B cell (primary cell): ENCODE measurements at regions not wholly inside any gene's neighbourhood (a gene's known extent, or its start where the extent isn't known, plus 50 kb on each side); places are given as distances from the start of the nearest gene placed in this dataset.

Experiments
- ATAC-seq: fragments of 200-7000 bp; cut with Tn5 transposase; one replicate; pipeline ENCODE4 v1.10.0; 2021; ENCODE audit warnings: low read depth, mild to moderate bottlenecking, moderate number of reproducible peaks, moderate library complexity
- CTCF ChIA-PET: fragments of 350-600 bp; sonication (Branson Sonifier 250); formaldehyde crosslinking; loops from one replicate; lab custom pipeline; 2021; ENCODE audit warnings: antibody characterized with exemption, inconsistent platforms; lab: Charles Lee
- POLR2A ChIA-PET: fragments of 350-600 bp; sonication (Branson Sonifier 250); formaldehyde crosslinking; loops from one replicate; lab custom pipeline; 2021; ENCODE audit warnings: antibody characterized with exemption; lab: Charles Lee
- DNase-seq: peaks from one replicate; pipeline ENCODE4 v3.0.0; 2013
- H2AFZ ChIP-seq: 2 replicates; pipeline ENCODE4 v1.6.1; 2012; ENCODE audit warnings: mild to moderate bottlenecking, low read depth, low read length; ENCODE audit not compliant: insufficient read depth, poor library complexity, severe bottlenecking
- H3K27ac ChIP-seq, 2 donors: 1 replicate in 1 of 2; 2 replicates in 1 of 2; pipeline ENCODE4 v1.5.1; 2012 to 2013; ENCODE audit warnings: low read length in 2 of 2, mild to moderate bottlenecking in 2 of 2, moderate library complexity in 1 of 2
- H3K27me3 ChIP-seq, 4 experiments: fragments of 200-600 bp in 1 of 4; sonication (generic) in 1 of 4; replicated peaks in 1 of 4; 1 replicate in 2 of 4; 2 replicates in 2 of 4; pipeline versions ENCODE4 v1.6.1 to v1.7.0; 2013 to 2016; ENCODE audit warnings: low read length in 3 of 4, mild to moderate bottlenecking in 2 of 4, mixed read lengths in 1 of 4, moderate library complexity in 1 of 4; ENCODE audit not compliant: insufficient read depth in 4 of 4, control insufficient read depth in 3 of 4; ENCODE audit errors: control extremely low read depth in 1 of 4
- H3K36me3 ChIP-seq, 2 experiments: replicated peaks in 1 of 2; 1 replicate in 1 of 2; 2 replicates in 1 of 2; pipeline versions ENCODE4 v1.6.1 to v1.7.1; 2013; ENCODE audit warnings: low read length in 1 of 2; ENCODE audit not compliant: insufficient read depth in 2 of 2, control insufficient read depth in 1 of 2; ENCODE audit errors: control extremely low read depth in 1 of 2, extremely low read depth in 1 of 2
- H3K4me1 ChIP-seq, 2 donors: fragments of 200-600 bp in 1 of 2; sonication (generic) in 1 of 2; 1 replicate in 1 of 2; 2 replicates in 1 of 2; pipeline versions ENCODE4 v1.5.1 to v1.6.1; 2013 to 2017; ENCODE audit warnings: low read length in 2 of 2; ENCODE audit not compliant: control insufficient read depth in 2 of 2, insufficient read depth in 2 of 2
- H3K4me2 ChIP-seq: replicated peaks from 2 replicates; pipeline ENCODE3; 2012; ENCODE audit warnings: mild to moderate bottlenecking, low read depth, low read length; ENCODE audit not compliant: poor library complexity, severe bottlenecking
- H3K4me3 ChIP-seq, 5 experiments: fragments of 200-600 bp in 1 of 5; sonication (generic) in 1 of 5; 1 replicate in 3 of 5; 2 replicates in 2 of 5; pipeline versions ENCODE4 v1.5.1 to v1.7.0; 2011 to 2016; ENCODE audit warnings: low read length in 4 of 5, mild to moderate bottlenecking in 4 of 5, low read depth in 2 of 5, control low read depth in 1 of 5, moderate library complexity in 1 of 5; ENCODE audit not compliant: insufficient read depth in 1 of 5; ENCODE audit errors: control extremely low read depth in 1 of 5, extremely low read depth in 1 of 5
- H3K79me2 ChIP-seq: fragments of 200-600 bp; sonication (generic); one replicate; pipeline ENCODE4 v1.6.0; 2016; ENCODE audit warnings: low read length; ENCODE audit not compliant: control insufficient read depth, insufficient read depth
- H3K9ac ChIP-seq: fragments of 200-600 bp; sonication (generic); 2 replicates; pipeline ENCODE4 v1.6.1; 2017; ENCODE audit warnings: mild to moderate bottlenecking, low read length, moderate library complexity
- H3K9me3 ChIP-seq, 3 donors: one replicate each; pipeline versions ENCODE4 v1.6.1 to v1.7.1; 2013; ENCODE audit warnings: low read length in 2 of 3; ENCODE audit not compliant: control insufficient read depth in 2 of 3, insufficient read depth in 1 of 3; ENCODE audit errors: control extremely low read depth in 1 of 3
- H4K20me1 ChIP-seq: 2 replicates; pipeline ENCODE4 v1.6.0; 2012; ENCODE audit warnings: mild to moderate bottlenecking, low read length; ENCODE audit not compliant: insufficient read depth, control insufficient read depth, poor library complexity, severe bottlenecking
- H3K27ac Mint-ChIP-seq: one replicate; pipeline ENCODE4 v1.8.0; 2021; ENCODE audit warnings: mixed read lengths
- H3K27me3 Mint-ChIP-seq: one replicate; pipeline ENCODE4 v1.8.0; 2021; ENCODE audit warnings: mixed read lengths
- H3K4me1 Mint-ChIP-seq: one replicate; pipeline ENCODE4 v1.8.0; 2021; ENCODE audit warnings: mixed read lengths
- H3K4me3 Mint-ChIP-seq: one replicate; pipeline ENCODE4 v1.8.0; 2021; ENCODE audit warnings: mixed read lengths
- H3K9me3 Mint-ChIP-seq: one replicate; pipeline ENCODE4 v1.8.0; 2022; ENCODE audit warnings: mixed read lengths; ENCODE audit not compliant: insufficient read depth
- CTCF ChIP-seq: fragments of 200-600 bp; IDR thresholded peaks from one replicate; pipeline ENCODE4 v1.8.0; 2022; ENCODE audit warnings: antibody characterized with exemption, mild to moderate bottlenecking
- EZH2 ChIP-seq: IDR thresholded peaks from 2 replicates; pipeline ENCODE4 v1.6.1; 2012; ENCODE audit warnings: borderline replicate concordance, low read depth, mild to moderate bottlenecking, moderate library complexity, low read length; ENCODE audit not compliant: insufficient read depth, poor library complexity, severe bottlenecking
- WGBS: methylation state at CpG from one replicate; pipeline ENCODE4 v1.1.5; 2013; ENCODE audit warnings: missing lambda C conversion rate; ENCODE audit not compliant: insufficient coverage; 5-methylcytosine and 5-hydroxymethylcytosine counted together
- intact Hi-C: fragments of 100-400 bp; cut with micrococcal nuclease; formaldehyde crosslinking; loops from one replicate; pipeline ENCODE4 v1.10.0; 2022

GRCh38 chr4:8740666-8741395 is 130.8 kb downstream of the HMX1 start:
- Histone ChIP-seq H3K27ac (no peak overlapping the region), H3K9ac (no peak overlapping the region), H2AFZ (no peak overlapping the region), H4K20me1 (no peaks in the 10 kb centered on the region), H3K4me1 (no peaks in the 10 kb centered on the region), H3K27me3 (no peaks in the 10 kb centered on the region), H3K4me2 (no peak overlapping the region), H3K9me3 (peaks cover 0 to 18% (median 0%) of the 10 kb centered on the region in 3 donors), H3K4me3 (no peak overlapping the region), H3K79me2 (no peaks in the 10 kb centered on the region), H3K36me3 (no peaks in the 10 kb centered on the region)
- POLR2A ChIA-PET, result no interaction called here
- Mint-ChIP-seq H3K4me3 (no peak overlapping the region), H3K27me3 (peaks cover 4% of the 10 kb centered on the region), H3K9me3 (no peaks in the 10 kb centered on the region), H3K27ac (no peak overlapping the region), H3K4me1 (no peaks in the 10 kb centered on the region)
- CTCF ChIA-PET, result no interaction called here
- DNase-seq, result no peak
- ATAC-seq, result no peak
- WGBS, result 80% methylated on average over 20 of the region's 22 CpGs
- no peak for TF ChIP-seq CTCF
- intact Hi-C loops, result no loop called here

GRCh38 chr4:8739820-8740665 is 131.6 kb downstream of the HMX1 start:
- POLR2A ChIA-PET, result no interaction called here
- Histone ChIP-seq H4K20me1 (no peaks in the 10 kb centered on the region), H3K4me2 (no peak overlapping the region), H3K27me3 (no peaks in the 10 kb centered on the region), H3K4me1 (no peaks in the 10 kb centered on the region), H2AFZ (no peak overlapping the region), H3K79me2 (no peaks in the 10 kb centered on the region), H3K4me3 (no peak overlapping the region), H3K9me3 (peaks cover 0 to 25% (median 0%) of the 10 kb centered on the region in 3 donors), H3K9ac (no peak overlapping the region), H3K36me3 (no peaks in the 10 kb centered on the region), H3K27ac (no peak overlapping the region)
- intact Hi-C loops, result no loop called here
- DNase-seq, result no peak
- H3K9me3 Mint-ChIP-seq, result no peaks in the 10 kb centered on the region
- H3K27me3 Mint-ChIP-seq, result peaks cover 4% of the 10 kb centered on the region
- CTCF ChIA-PET, result no interaction called here
- H3K4me3 Mint-ChIP-seq, result no peak overlapping the region
- H3K27ac Mint-ChIP-seq, result no peak overlapping the region
- no peaks in the 10 kb centered on the region for H3K4me1 Mint-ChIP-seq
- 85% methylated on average over 23 of the region's 23 CpGs for WGBS
- no peak for TF ChIP-seq CTCF
- TF ChIP-seq EZH2, result no peak
- ATAC-seq, result no peak
